HEK293 (cell line): ENCODE measurements at regions not wholly inside any gene's neighbourhood (a gene's known extent, or its start where the extent isn't known, plus 50 kb on each side); places are given as distances from the start of the nearest gene placed in this dataset.

ENCODE experiments used
- CTCF ChIA-PET: fragments of 350-600 bp; formaldehyde crosslinking; extraction: SDS; loops from one replicate; lab custom pipeline; 2021; ENCODE audit warnings: antibody characterized with exemption; lab: Yijun Ruan, JAX
- POLR2A ChIA-PET: fragments of 300-600 bp; formaldehyde crosslinking; extraction: SDS; loops from one replicate; lab custom pipeline; 2020; ENCODE audit warnings: antibody characterized with exemption, inconsistent platforms; lab: Yijun Ruan, JAX
- H3K27ac ChIP-seq: fragments of 200-500 bp; sonication (Bioruptor generic); 2 replicates; pipeline ENCODE4 v1.5.1; 2014; ENCODE audit warnings: low read depth, low read length, control low read depth, inconsistent platforms; ENCODE audit errors: extremely low read depth
- H3K36me3 ChIP-seq, 2 experiments: fragments of 200-500 bp in 1 of 2; sonication (Bioruptor generic) in 1 of 2; 1 replicate in 1 of 2; 2 replicates in 1 of 2; pipeline ENCODE4 v1.5.1; 2014 to 2017; ENCODE audit warnings: inconsistent platforms in 2 of 2, low read length in 2 of 2; ENCODE audit not compliant: control insufficient read depth in 2 of 2, insufficient read depth in 1 of 2
- H3K4me1 ChIP-seq: fragments of 200-500 bp; sonication (Bioruptor generic); 2 replicates; pipeline ENCODE4 v1.5.1; 2014; ENCODE audit warnings: mild to moderate bottlenecking, low read length, inconsistent platforms; ENCODE audit not compliant: control insufficient read depth, insufficient read depth
- H3K4me3 ChIP-seq: 2 replicates; pipeline ENCODE4 v1.5.1; 2011; ENCODE audit warnings: low read depth, mild to moderate bottlenecking, control low read depth, low read length, moderate library complexity
- H3K9me3 ChIP-seq: fragments of 200-500 bp; sonication (Bioruptor generic); 2 replicates; pipeline ENCODE4 v1.5.1; 2014; ENCODE audit warnings: low read depth, low read length, inconsistent platforms; ENCODE audit not compliant: control insufficient read depth, insufficient read depth
- ATF2 ChIP-seq: fragments of 450-650 bp; formaldehyde crosslinking; IDR thresholded peaks from 2 replicates; pipeline ENCODE4 v1.5.1; 2016; ENCODE audit warnings: missing biosample characterization, missing genetic modification characterization, low read depth
- EGR2 ChIP-seq: fragments of 450-650 bp; formaldehyde crosslinking; IDR thresholded peaks from 2 replicates; pipeline ENCODE4 v1.5.1; 2016; ENCODE audit warnings: low read depth, missing biosample characterization, missing genetic modification characterization
- ELK4 ChIP-seq: IDR thresholded peaks from 2 replicates; pipeline ENCODE4 v1.6.1; 2011; ENCODE audit warnings: mild to moderate bottlenecking, low read depth, low read length, borderline replicate concordance
- GLI4 ChIP-seq: fragments of 450-650 bp; formaldehyde crosslinking; IDR thresholded peaks from 2 replicates; pipeline ENCODE4 v1.5.1; 2016; ENCODE audit warnings: missing biosample characterization, missing genetic modification characterization
- PRDM1 ChIP-seq: fragments of 450-650 bp; formaldehyde crosslinking; IDR thresholded peaks from 2 replicates; pipeline ENCODE4; 2016; ENCODE audit warnings: missing biosample characterization, missing genetic modification characterization
- SCRT1 ChIP-seq: fragments of 450-650 bp; formaldehyde crosslinking; IDR thresholded peaks from 2 replicates; pipeline ENCODE4 v1.5.1; 2016; ENCODE audit warnings: missing biosample characterization, missing genetic modification characterization, borderline replicate concordance
- SP7 ChIP-seq: fragments of 450-650 bp; formaldehyde crosslinking; IDR thresholded peaks from 2 replicates; pipeline ENCODE4 v1.5.1; 2016; ENCODE audit warnings: missing biosample characterization, missing genetic modification characterization
- ZBTB10 ChIP-seq: fragments of 450-650 bp; formaldehyde crosslinking; IDR thresholded peaks from 2 replicates; pipeline ENCODE4 v1.5.1; 2016; ENCODE audit warnings: missing biosample characterization, missing genetic modification characterization
- ZFP3 ChIP-seq: fragments of 450-650 bp; formaldehyde crosslinking; IDR thresholded peaks from 2 replicates; pipeline ENCODE4 v1.5.1; 2016; ENCODE audit warnings: low read depth, missing biosample characterization, missing genetic modification characterization
- ZFP37 ChIP-seq: fragments of 450-650 bp; formaldehyde crosslinking; IDR thresholded peaks from 2 replicates; pipeline ENCODE4 v1.5.1; 2016; ENCODE audit warnings: missing biosample characterization, missing genetic modification characterization
- ZFP41 ChIP-seq: fragments of 450-650 bp; formaldehyde crosslinking; IDR thresholded peaks from 2 replicates; pipeline ENCODE4 v1.5.1; 2016; ENCODE audit warnings: missing biosample characterization, missing genetic modification characterization, borderline replicate concordance
- ZNF132 ChIP-seq: fragments of 450-650 bp; formaldehyde crosslinking; IDR thresholded peaks from 2 replicates; pipeline ENCODE4 v1.5.1; 2017; ENCODE audit warnings: missing biosample characterization, missing genetic modification characterization, borderline replicate concordance
- ZNF16 ChIP-seq: fragments of 450-650 bp; formaldehyde crosslinking; IDR thresholded peaks from 2 replicates; pipeline ENCODE4 v1.5.1; 2016; ENCODE audit warnings: low read depth, missing biosample characterization, missing genetic modification characterization
- ZNF184 ChIP-seq: fragments of 450-650 bp; IDR thresholded peaks from 2 replicates; pipeline ENCODE4 v1.5.1; 2018; ENCODE audit warnings: missing biosample characterization, mild to moderate bottlenecking, missing genetic modification characterization
- ZNF211 ChIP-seq: fragments of 450-650 bp; formaldehyde crosslinking; IDR thresholded peaks from 2 replicates; pipeline ENCODE4 v1.5.1; 2016; ENCODE audit warnings: low read depth, missing biosample characterization, missing genetic modification characterization
- ZNF214 ChIP-seq: fragments of 450-650 bp; formaldehyde crosslinking; IDR thresholded peaks from 2 replicates; pipeline ENCODE4 v1.5.1; 2017; ENCODE audit warnings: missing biosample characterization, mild to moderate bottlenecking, missing genetic modification characterization, borderline replicate concordance
- ZNF221 ChIP-seq: fragments of 450-650 bp; formaldehyde crosslinking; IDR thresholded peaks from 2 replicates; pipeline ENCODE4 v1.5.1; 2017; ENCODE audit warnings: missing biosample characterization, missing genetic modification characterization, borderline replicate concordance
- ZNF266 ChIP-seq: fragments of 450-650 bp; formaldehyde crosslinking; IDR thresholded peaks from 2 replicates; pipeline ENCODE4 v1.5.1; 2016; ENCODE audit warnings: missing biosample characterization, missing genetic modification characterization, low read depth
- ZNF274 ChIP-seq, 2 experiments: fragments of 200-500 bp in 1 of 2; fragments of 450-650 bp in 1 of 2; sonication (Bioruptor generic) in 1 of 2; formaldehyde crosslinking in 1 of 2; IDR thresholded peaks; 2 replicates each; pipeline versions ENCODE4 v1.5.1 to v1.6.1; 2014 to 2016; ENCODE audit warnings: borderline replicate concordance in 1 of 2, inconsistent platforms in 1 of 2, low read length in 1 of 2, missing biosample characterization in 1 of 2, missing genetic modification characterization in 1 of 2
- ZNF280D ChIP-seq: fragments of 450-650 bp; formaldehyde crosslinking; IDR thresholded peaks from 2 replicates; pipeline ENCODE4 v1.5.1; 2016; ENCODE audit warnings: missing biosample characterization, missing genetic modification characterization
- ZNF514 ChIP-seq: fragments of 450-650 bp; formaldehyde crosslinking; IDR thresholded peaks from 2 replicates; pipeline ENCODE4 v1.5.1; 2016; ENCODE audit warnings: missing biosample characterization, missing genetic modification characterization
- ZNF580 ChIP-seq: fragments of 450-650 bp; formaldehyde crosslinking; IDR thresholded peaks from 2 replicates; pipeline ENCODE4 v1.5.1; 2016; ENCODE audit warnings: missing biosample characterization, missing genetic modification characterization

- Histone ChIP-seq H3K36me3 (no peaks in the 10 kb centered on the region), H3K4me1 (no peaks in the 10 kb centered on the region)
- POLR2A ChIA-PET = no interaction called here
- TF ChIP-seq GLI4 (tag by site-specific recombination) = no peak
- TF ChIP-seq ZFP41 (tag by site-specific recombination) = no peak
- no peak for TF ChIP-seq SP7 (tag by site-specific recombination)
- TF ChIP-seq ZBTB10 (tag by site-specific recombination) = no peak
- TF ChIP-seq, all 188 proteins: peak for 0
- Histone ChIP-seq H3K27ac (no peak overlapping the region), H3K9me3 (no peaks in the 10 kb centered on the region), H3K4me3 (no peak overlapping the region)
- CTCF ChIA-PET = interaction anchor here (0.6 to 0.8 kb wide), 3 partner anchors 54 to 327 kb away, joined by 3 to 5 read pairs (median 3); no protein-coding TSS in a partner anchor
These were observed 142.6 kb upstream of the CYP1B1 start for GRCh38 chr2:38218591-38218991.

- Histone ChIP-seq H3K27ac (no peak overlapping the region), H3K4me3 (no peak overlapping the region), H3K4me1 (no peaks in the 10 kb centered on the region), H3K9me3 (no peaks in the 10 kb centered on the region), H3K36me3 (no peaks in the 10 kb centered on the region)
- POLR2A ChIA-PET = no interaction called here
- CTCF ChIA-PET = interaction anchor here (0.7 to 0.8 kb wide), 2 partner anchors 55 to 326 kb away, joined by 3 to 5 read pairs; no protein-coding TSS in a partner anchor
- TF ChIP-seq ZFP3 (tag by site-specific recombination) (no peak), ATF2 (tag by site-specific recombination) (no peak), ZFP37 (tag by site-specific recombination) (no peak), ELK4 (no peak), PRDM1 (tag by site-specific recombination) (no peak), ZNF280D (no peak), ZNF514 (tag by site-specific recombination) (no peak), ZNF580 (tag by site-specific recombination) (no peak), ZNF274 (IDR thresholded peaks at IDR 0.05; ENCODE audit: low read length) (no peak), ZNF274 (tag by site-specific recombination; IDR thresholded peaks at IDR 0.05; ENCODE audit: borderline replicate concordance) (no peak), ZNF16 (tag by site-specific recombination) (no peak), SCRT1 (tag by site-specific recombination) (no peak), ZNF211 (tag by site-specific recombination) (no peak), ZNF221 (tag by site-specific recombination) (no peak), ZNF266 (tag by site-specific recombination) (no peak), ZNF214 (no peak), EGR2 (tag by site-specific recombination) (no peak), ZNF184 (tag by site-specific recombination) (no peak), ZNF132 (tag by site-specific recombination) (no peak)
These were observed 141.6 kb upstream of the CYP1B1 start for GRCh38 chr2:38217401-38218188.
